RWPE1 (cell line): ENCODE measurements at regions not wholly inside any gene's neighbourhood (a gene's known extent, or its start where the extent isn't known, plus 50 kb on each side); places are given as distances from the start of the nearest gene placed in this dataset.
"Not testable (repeated sequence)": the region's sequence is repeated elsewhere in the genome, so short reads cannot be mapped to it uniquely, and the experiment has no call there.

Source experiments
- CTCF ChIA-PET: fragments of 350-600 bp; sonication (Branson Sonifier 250); formaldehyde crosslinking; extraction: SDS; loops from one replicate; lab custom pipeline; 2021; lab: Yijun Ruan, JAX
- POLR2A ChIA-PET: fragments of 400-600 bp; formaldehyde crosslinking; extraction: SDS; loops from one replicate; lab custom pipeline; 2020; ENCODE audit warnings: antibody characterized with exemption; ENCODE audit not compliant: low non-redundant PET; lab: Yijun Ruan, JAX
- DNase-seq: peaks from one replicate; pipeline ENCODE4 v3.0.0; 2012; ENCODE audit warnings: low spot score
- H3K27ac ChIP-seq: fragments of 450-650 bp; 2 replicates; pipeline ENCODE4 v1.5.1; 2017
- CTCF ChIP-seq: fragments of 450-650 bp; conservative IDR thresholded peaks from 2 replicates; pipeline ENCODE4 v1.5.1; 2017; ENCODE audit warnings: low read depth, mild to moderate bottlenecking

GRCh38 chr4:31715302-31715701 lies 995.1 kb downstream of the PCDH7 start:
- ChIA-PET POLR2A (no interaction called here), CTCF (no interaction called here)
- DNase-seq, result no peak
- no peak overlapping the region for H3K27ac ChIP-seq
- no peak for TF ChIP-seq CTCF

- no peak overlapping the region for H3K27ac ChIP-seq
- no peak for DNase-seq
- ChIA-PET CTCF (no interaction called here), POLR2A (no interaction called here)
- no peak for TF ChIP-seq CTCF
Observed at GRCh38 chr4:31727030-31727429, 1006.9 kb downstream of the PCDH7 start.

DNA sequence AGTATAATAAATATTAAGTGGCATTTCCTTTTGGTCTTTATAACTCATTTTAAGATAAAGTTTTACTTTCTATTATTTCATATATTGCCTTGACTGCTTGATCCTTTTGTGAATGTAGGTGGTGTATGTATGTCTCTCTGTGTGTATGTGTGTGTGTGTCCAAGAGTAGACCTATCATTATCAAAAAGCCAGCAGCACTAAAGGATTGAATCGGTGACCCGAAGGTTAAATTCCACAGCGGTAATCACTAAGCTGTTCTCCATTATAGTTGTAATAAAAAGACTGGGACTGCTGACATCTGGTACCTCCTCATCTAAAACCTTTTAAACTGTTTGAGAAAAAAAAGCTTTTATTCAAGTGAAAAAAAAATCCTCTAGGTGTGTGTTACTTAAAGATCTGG lies 1014.8 kb downstream of the PCDH7 start:
- no peak for TF ChIP-seq CTCF
- CTCF ChIA-PET, result no interaction called here
- POLR2A ChIA-PET, result no interaction called here
- H3K27ac ChIP-seq, result no peak overlapping the region
- no peak for DNase-seq

- no peak for TF ChIP-seq CTCF
- POLR2A ChIA-PET, result no interaction called here
- H3K27ac ChIP-seq, result no peak overlapping the region
- CTCF ChIA-PET, result no interaction called here
- no peak for DNase-seq
Observed at GRCh38 chr4:31737419-31737818, 1017.2 kb downstream of the PCDH7 start.

GRCh38 chr4:31741326-31741725 lies 1021.2 kb downstream of the PCDH7 start:
- no peak overlapping the region for H3K27ac ChIP-seq
- POLR2A ChIA-PET, result no interaction called here
- DNase-seq, result no peak
- CTCF ChIA-PET, result no interaction called here
- no peak for TF ChIP-seq CTCF

DNA sequence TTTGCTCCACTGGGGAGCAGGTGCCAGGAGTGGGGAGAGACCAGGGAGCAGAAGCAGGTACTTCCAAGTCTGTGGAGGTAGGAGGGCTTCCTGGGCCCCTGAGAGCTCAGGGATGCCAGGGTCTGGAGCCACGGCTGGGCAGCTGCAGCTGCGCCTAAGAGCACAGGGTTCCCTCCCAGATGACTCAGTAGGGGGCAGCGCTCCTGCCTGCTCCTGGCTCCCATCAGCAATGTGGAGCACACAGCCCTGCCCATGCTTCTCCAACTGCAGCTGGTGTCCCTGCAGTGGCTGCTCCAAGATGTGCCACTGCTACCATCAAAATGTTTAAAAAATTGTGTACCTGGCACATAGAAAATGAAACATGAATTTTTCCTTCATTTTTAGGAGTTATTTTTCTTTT lies 1028.2 kb downstream of the PCDH7 start:
- no peak for TF ChIP-seq CTCF
- ChIA-PET CTCF (no interaction called here), POLR2A (no interaction called here)
- no peak overlapping the region for H3K27ac ChIP-seq
- no peak for DNase-seq

DNA sequence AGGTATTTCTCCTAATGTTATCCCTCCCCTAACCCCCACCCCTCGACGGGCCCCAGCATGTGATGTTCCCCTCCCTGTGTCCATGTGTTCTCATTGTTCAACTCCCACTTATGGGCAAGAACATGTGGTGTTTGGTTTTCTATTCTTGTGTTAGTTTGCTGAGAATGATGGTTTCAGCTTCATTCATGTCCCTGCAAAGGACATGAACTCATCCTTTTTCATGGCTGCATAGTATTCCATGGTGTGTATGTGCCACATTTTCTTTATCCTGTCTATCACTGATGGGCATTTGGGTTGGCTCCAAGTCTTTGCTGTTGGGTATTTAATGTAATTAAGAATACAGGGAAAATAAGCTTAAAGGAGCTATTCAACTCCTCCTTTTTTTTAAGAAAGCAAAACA lies 1030.4 kb downstream of the PCDH7 start:
- POLR2A ChIA-PET, DNase-seq, H3K27ac ChIP-seq: not testable (repeated sequence)
- CTCF ChIA-PET, result interaction anchor here (0.6 kb wide), 1 partner anchor 25 kb away, joined by 3 read pairs; no protein-coding TSS in a partner anchor
